ENCODE measurements at regions not wholly inside any gene's neighbourhood (a gene's known extent, or its start where the extent isn't known, plus 50 kb on each side); places are given as distances from the start of the nearest gene placed in this dataset.
A peak's percentile ranks its signal among the peaks of the same experiment; 100 is the strongest.

DNA sequence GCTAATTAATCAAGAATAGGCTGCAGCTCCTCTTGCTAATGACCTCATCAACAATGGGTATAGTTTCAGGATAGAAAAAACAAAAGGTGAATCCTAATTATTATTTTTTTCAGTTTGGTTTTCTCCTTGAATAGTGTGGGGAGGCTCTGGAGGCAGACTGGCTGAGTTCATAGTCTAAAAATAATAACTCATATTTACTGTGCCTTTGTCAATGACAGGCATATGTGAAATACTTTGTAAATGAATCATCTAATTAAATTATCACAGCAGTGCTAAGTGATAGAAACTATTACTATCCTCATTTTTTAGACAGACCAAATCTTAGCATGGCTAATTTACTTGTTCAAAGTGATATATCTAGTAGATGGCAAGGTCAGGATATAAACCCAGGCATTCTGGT, 1261.0 kb upstream of the SLC10A2 start:
- DNase-seq = no peak

DNA sequence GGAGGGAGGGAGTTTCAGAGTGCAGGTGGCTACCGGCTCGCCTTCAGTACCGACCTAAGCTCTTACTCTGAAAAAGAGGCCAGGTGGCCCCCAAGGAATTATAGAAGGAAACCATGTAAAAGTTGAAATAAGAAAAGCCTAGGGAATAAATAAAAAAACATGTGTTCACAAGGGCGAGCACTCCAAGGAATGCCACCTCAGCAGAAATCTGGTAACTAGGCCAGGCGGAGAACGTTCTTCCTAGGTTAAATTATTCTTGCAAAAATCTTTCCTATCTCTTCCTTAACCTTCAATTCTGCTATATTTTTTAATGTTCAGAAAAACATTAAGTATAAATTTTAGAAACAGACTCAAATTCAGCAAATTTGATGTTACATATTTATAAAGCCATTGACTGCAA, 1260.3 kb upstream of the SLC10A2 start:
- DNase-seq = no peak

DNA sequence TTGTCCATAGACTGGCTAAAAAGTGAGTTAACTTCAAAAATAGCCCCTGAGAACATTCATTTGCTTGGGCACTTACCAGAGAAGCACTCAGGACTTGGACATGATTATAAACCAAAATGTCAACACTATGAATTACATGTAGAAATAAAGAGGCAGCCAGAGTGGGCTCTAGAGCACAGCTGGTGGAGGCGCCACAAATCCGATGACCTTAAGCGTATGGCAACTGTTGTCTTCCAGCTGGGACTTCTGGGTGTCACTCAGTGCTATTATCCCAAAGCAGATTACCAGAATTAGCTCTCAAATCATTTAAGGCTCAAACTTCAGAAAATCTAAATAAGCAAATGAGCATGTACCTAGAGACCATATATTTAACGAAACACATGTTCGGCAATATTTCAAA, 1255.5 kb upstream of the SLC10A2 start:
- DNase-seq = no peak

DNA sequence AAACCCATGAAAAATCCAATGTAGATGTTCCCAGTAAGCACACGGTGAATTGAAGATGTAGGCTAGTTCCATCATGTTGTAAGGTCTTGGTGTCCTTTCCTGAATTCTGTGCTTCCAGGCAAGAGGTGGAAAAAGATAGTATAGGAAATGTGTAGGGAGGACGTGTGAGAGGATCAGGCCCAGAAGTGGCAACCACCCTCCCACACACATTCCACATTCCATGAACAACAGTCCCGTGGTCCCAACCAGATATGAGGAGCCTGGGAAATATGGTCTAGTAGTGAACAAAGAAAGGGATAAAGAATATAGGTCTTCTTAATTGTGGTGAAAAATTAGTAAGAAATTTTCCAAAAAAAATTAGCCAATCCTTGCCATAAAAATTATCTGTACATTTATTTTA, 1254.2 kb upstream of the SLC10A2 start:
- DNase-seq = no peak

DNA sequence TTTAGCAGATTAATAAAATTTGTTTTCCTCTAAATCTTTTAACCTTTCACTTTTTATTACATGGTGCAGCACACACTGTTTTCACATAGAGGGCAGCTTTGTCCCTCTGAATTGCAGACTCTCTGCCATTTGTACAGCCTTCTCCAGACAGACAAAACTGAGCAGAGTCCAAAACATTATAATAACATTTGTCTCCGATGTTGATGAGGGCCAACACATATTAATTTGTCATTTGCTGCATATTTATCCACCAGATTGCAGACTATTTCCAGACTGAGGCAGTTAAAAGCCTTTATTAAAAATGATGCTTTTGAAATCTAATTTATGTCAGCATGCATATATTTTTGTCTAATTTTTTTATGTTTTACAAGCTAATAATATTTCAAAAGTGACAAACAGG, 1251.9 kb upstream of the SLC10A2 start:
- DNase-seq = peak; percentile 20

DNA sequence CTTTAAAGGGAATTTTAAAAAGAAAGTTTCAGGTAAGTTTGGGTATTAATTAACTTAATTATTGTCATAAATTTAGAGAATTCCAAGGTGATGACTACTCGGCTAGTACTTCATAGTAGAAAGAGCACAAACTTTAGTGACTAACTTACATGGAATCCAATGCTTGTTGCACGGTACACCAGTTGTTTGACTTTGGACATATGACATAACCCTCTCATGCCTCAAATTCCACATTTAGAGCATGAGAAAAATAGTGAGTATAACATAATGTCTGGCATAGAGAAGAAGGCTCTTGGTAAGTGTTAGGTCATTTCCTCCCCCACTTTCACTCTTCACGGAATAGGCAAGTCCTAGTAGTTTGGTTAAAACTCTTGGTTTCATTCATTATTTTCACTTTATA, 1249.4 kb upstream of the SLC10A2 start:
- no peak for DNase-seq

DNA sequence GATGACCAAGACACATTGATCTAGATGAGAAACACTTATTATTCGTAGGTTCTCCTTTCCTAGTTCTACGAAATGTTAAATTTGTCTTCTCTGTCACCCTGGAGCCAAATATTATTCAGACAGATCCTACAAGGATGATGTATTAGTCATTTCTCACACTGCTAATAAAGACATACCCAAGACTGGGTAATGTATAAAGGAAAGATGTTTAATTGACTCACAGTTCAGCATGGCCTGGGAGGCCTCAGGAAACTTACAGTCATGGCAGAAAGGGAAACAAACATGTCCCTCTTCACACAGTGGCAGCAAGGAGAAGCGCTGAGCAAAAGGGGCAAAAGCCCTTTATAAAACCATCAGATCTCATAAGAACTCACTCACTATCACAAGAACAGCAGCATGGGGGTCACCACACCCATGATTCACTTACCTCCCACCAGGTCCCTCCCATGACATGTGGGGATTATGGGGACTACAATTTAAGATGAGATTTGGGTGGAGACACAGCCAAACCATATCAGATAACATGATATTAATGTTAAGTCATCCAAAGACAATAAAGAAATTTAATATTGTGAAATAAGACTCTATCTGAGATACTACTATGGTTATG, 1248.8 kb upstream of the SLC10A2 start:
- no peak for DNase-seq

DNA sequence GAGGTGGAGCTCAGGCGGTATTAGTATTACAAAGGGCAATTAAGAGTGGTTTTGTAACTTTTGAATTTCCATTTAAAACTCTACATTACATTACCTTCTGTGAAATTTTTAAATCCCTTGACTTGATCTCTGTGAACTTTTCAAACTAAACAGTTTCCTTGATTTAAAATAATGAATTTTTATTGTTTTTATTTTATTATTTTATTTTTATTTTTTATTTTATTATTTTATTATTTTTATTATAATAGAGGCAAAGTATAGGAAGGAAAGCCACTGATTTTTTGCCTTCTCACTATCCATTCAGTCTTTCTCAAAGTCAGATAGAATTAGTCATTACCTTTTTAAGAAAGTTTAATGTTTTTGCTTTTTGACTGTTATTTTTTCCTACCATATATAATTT, 1248.1 kb upstream of the SLC10A2 start:
- no peak for DNase-seq

DNA sequence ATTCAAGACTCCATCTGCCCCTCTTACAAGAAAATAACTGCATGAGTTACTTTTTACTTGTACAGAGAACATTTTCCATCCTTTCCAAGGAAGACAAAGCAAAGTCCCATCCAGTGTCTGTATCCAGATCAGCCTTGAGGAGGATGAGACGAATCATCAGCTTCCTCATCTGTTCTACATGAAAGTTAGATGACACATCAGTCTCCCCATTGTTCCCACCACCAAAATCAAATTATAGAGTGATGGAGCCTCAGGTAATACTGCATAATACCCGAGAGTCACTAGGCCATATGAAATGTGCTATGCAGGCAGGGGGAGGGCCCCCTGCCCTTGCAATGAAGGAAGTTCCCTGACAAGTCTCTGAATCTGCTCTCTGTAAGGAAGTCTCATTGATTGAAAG, 1244.6 kb upstream of the SLC10A2 start:
- no peak for DNase-seq

DNA sequence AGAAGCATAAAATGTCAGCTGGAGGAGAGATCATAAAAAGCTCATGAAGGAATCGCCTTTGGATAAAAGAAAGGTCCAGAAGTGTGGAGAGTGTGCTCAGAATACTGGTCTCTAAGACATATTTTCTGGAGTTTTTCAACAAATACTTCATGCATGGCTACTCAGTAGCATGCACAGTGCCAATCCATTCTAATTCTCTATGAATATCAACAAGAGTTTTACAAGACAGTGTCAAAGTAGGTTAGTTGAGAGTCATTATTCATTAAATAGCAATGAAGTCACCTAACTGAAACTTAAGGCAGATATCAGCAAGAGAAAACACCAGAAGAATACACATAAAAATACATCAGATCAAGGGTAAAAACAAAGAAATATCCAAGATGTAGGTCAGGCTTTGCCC, 1243.2 kb upstream of the SLC10A2 start:
- DNase-seq = no peak

DNA sequence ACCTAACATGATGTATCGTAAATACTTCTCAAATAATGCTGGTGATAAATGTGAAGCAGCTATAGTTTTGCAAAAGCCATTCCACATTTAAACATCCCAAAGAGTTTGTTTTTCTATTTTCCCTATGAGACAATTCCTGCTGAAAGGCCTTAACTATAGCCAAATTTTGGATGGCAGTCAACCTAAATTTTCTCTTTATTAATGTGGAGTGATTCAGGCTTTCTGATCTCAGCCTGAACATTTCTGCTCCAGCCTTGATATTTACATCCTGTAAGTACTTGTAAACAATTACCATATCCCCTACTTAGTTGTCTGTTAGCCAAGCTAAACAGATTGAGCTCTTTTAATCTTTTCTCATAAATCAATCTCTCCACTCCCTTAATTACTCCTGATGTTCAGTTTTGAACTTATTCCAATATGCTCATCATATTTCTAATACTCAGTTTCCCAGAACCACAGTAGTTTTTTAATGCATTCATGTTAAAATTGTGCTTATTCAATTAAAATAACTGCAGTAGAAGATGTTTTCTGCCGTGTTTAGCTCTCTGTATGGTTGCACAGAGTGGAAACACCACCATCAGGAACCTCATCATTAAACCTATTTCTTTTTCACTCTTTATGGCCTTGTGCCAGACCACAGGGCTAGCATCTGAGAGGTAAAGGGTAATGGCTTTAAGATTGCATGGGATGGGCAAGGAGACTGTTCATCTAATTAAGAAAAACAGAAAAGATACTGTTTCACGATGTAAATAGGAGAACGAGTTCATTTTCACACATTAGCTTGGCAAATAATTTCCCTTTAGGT, 1235.2 kb upstream of the SLC10A2 start:
- DNase-seq = no peak

DNA sequence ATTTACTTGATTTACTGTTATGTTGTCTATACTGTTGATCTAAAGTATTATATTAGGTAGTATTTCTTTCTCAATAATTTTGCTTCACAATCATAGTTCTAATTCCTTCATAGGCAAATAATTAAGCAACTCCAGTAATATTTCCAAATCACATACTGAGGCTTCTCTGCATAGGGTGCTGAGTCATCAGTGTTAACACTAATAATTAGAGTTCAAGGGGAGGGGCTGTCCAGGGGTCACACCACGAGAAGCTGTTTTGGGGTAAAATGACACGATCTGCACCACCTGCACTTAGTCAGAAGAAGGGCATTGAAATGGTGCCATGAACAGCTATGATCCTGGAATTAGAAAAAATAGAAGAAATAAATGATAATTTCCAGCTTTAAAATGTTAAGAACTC, 1230.9 kb upstream of the SLC10A2 start:
- DNase-seq = no peak

DNA sequence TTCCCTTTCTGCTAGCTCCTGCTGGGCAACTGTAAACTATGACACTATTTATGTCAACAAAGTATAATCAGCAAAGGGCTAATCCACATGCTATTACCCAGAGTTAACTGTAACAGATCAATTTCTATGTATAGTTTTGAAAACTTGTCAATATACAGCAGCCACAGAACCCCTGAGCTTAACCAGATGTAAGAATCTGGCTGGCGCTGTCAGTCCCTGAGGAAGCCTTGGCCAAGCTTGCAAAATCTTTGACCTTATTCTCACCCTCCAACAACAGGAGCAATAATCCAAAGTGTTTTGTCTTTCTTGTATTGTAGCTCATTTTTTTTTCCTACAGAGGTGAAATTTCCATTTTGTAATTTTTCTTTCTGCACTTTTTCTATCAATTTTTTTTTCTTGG, 1230.1 kb upstream of the SLC10A2 start:
- peak; percentile 31 for DNase-seq

DNA sequence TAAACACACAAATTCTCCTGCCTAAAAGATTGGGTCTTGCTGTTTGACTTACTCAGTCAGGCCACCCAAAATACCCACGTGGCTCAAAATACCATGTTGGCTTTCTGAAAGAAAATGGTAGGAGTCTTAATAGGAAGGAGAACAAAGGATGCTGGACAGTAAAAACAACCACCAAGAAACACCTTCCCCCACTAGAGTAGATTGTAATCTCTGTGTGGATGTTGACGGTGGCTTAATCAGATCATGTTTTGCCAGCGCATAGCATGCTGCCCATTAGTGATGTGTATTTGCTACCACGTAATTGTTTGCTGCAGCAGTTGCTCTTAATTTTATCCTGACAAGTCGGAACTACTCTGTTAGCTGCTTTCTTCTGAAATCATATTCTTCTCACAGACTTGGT, 1229.3 kb upstream of the SLC10A2 start:
- DNase-seq = no peak

DNA sequence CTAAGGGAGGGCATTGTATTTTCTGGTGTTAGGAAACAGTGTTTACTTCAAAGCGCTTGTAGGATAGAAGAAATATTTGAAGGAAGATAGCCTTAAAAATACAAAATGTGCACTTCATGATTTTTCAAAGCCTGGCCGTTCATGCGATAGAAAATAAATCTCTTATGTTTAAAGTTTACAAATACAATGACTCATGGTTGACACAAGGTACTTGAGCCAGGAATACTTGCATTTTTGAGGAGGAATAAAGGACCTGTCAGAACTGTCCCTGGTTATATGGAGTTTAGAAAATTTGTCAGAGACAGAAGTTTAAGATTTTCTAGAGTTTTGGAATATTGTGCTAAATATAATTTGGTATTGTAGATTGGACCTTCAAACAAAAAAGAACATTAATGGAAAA, 1223.2 kb upstream of the SLC10A2 start:
- DNase-seq = no peak

DNA sequence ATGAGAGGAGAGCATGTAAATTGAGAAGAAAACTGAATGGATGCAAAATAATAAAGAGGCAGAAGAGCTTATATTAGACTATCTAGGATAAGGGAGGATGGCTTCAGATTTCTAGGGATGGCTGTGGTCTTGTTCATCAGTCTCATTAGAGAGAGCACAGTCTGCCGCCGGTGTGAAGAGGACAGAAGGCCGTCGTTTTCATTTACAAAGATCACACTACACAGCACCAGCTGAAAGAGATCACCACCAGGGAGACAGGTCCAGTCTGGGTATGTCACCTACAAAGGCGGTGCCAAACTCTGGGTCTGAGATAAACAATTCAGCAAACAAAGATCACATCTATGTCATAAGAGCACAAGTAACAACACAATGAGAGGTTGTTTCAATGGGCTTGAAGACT, 1222.3 kb upstream of the SLC10A2 start:
- no peak for DNase-seq

DNA sequence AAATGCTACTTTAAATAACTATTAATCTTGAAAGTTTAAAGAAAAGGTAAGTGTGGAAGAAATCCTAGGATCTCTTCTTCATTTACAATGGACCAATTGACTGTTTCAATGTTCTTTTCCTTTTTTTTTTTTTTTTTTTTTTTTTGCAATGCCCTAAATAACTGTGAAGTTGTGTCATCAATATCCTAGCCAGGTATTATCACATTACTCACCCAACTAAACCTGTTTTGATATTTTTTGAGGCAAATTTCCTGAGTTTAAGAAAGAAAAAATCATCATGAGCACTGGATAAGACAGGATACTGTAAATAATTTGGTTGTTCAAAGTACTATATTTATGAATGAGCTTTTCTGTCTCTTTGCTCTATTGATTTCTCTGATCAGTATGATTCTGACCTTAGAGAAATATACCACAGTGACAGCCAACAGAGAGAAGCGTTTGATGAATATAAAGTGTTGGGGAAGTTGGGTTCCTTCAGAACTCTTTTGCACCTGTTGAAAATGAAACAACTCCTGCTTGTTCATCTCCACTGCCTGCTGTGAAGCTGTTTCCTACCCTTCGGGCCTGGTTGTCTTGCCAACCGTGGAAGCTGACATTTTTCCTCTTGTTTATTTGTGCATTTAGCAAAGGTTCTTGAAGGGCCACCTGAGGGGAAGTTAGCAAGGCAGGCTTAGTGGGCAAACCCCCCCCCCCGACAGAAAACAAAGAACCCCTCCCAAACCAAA, 1220.5 kb upstream of the SLC10A2 start:
- no peak for DNase-seq

DNA sequence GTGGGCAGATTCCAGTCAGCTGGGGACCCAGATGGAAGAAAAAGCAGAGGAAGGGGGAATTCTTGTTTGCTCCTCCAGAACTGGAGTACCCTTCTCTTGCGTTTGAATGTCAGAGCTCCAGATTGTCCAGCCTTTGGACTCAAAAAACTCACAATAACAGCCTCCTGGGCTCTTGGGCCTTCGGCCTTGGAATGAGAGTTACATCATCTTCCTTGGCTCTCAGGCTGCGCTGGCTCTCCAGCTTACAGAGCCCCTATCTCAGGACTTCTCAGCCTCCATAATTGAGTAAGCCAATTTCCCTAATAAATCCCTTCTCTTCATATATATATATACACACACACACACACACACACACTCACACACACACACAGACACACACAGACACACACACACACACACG, 1215.7 kb upstream of the SLC10A2 start:
- DNase-seq = no peak

DNA sequence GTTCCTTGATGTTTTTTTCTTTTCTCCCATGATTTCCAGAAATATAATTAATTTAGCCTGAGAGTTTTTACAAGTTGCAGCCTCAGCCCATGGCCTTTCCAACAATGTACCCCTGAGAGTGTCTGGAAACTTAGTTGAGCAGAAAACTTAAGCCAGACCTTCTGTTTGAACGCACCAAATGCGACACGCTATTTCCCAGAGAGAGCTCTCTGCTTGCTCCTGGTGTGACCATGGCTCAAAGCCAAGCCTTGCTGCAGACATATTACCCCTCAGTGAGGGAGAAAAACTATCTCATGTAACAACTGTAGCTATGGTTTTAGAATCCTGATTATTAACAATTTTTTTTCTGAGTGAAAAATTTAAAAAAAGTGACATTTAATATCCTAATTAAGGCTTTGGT, 1204.5 kb upstream of the SLC10A2 start:
- no peak for DNase-seq

DNA sequence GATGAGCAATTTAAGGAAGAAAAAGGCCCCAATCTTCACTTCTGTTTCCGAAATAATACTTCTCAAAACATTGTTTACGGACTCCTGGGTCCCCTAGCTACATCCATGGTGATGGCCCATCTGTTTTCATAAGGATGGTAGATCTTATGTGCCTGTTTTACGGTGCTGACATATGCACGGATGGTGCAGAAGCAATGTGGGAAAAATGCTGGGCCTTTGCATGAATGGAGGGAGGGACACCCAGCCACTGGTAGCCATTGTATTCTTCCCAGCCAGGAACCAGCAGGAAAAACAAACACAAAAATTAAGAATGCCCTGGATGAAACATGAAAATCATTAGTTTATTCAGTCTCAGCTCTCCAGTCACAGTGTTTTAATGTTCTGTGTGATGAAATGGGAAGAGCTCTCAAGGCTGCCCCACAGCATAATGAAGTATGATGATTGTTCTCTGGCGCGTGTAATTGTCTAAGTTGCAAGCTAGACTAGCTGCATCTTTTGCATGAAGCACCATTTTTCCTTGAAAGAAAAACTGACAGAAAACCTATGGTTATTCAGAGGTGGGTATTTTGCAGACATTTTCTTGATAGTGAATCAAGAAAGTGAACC, 1201.1 kb upstream of the SLC10A2 start:
- DNase-seq = no peak

DNA sequence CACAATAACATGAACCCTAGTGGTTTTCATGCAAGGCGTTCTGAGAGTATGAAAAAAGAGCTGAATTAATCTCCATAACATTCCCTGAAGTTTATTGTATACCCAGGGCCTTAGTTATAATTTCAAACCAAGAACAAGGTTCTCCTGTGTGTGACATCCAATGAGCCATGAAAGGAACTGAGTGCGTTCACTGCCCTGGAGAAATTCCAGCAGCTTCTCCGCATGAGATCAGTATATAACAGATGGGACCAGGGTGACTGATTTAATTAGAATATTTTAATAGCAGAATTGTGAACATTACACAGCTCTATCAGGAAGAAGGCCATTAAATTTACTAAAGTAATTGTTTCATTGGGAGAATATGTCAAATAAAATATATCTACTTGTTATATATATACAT, 1190.5 kb upstream of the SLC10A2 start:
- DNase-seq = no peak

DNA sequence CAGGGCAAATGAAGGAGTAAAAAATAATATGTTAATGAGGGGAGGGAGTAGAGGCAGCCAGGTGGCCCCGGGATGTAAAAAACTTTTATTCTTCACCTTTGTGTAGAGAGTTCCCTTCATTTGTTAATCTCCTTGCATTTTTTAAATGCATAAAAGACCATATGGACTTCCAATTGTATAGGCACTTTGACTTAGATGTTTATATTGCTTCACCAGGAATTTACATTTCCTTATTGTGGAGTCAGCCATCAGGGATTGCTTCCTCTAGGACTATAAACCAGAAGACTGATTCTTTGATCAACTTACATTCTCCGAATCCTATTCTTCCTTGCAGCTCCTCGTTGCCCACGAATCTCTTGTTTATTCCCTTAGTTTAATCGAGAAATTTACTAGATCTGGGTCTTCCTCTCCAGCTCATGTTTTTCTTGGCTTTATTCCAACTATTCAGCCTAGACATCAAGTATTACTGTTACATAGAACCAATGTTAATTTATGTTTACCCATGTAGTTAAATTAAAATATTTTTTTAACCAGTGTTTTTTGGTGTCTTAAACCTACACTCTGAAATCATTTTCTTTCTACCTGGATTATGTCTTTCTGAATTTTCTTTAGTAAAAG, 1187.0 kb upstream of the SLC10A2 start:
- DNase-seq = no peak

DNA sequence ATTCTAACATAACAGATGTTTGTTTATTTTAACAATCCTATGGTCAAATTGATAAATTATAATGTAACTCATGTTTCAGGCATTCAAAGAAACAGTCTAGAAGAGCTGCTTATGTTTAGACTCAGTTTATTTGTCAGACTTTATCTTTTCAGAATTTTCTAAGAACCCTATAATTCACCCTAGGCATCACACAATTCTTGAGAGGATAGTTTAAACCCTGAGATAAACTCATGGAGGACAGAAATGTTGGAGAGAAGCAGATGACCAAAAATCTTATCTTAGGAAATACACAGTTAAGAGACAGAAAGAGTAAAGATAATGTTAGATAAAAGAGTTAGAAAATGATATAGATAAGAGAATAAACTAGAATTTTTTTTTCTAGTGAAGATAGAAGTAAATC, 1185.7 kb upstream of the SLC10A2 start:
- DNase-seq = no peak

Data from femur (tissue), 1 donor.